H9 (cell line): ENCODE measurements at regions not wholly inside any gene's neighbourhood (a gene's known extent, or its start where the extent isn't known, plus 50 kb on each side); places are given as distances from the start of the nearest gene placed in this dataset.

Experiments used
- DNase-seq: peaks from one replicate; pipeline ENCODE4 v3.0.0-alpha.2; 2017
- H2AFZ ChIP-seq: one replicate; pipeline ENCODE4 v1.6.1; 2013; ENCODE audit warnings: mild to moderate bottlenecking, low read length, control low read depth, moderate library complexity
- H2AK5ac ChIP-seq: 2 replicates; pipeline ENCODE4 v1.6.1; 2013; ENCODE audit warnings: low read length, control low read depth, mixed read lengths; ENCODE audit not compliant: insufficient read length
- H2BK120ac ChIP-seq: one replicate; pipeline ENCODE4 v1.6.1; 2013; ENCODE audit warnings: low read depth, mild to moderate bottlenecking, low read length, control low read depth, inconsistent platforms; ENCODE audit not compliant: poor library complexity, severe bottlenecking
- H2BK12ac ChIP-seq: 2 replicates; pipeline ENCODE4 v1.6.1; 2013; ENCODE audit warnings: low read length, control low read depth, mixed read lengths, low read depth; ENCODE audit not compliant: insufficient read length
- H2BK15ac ChIP-seq: 2 replicates; pipeline ENCODE4 v1.6.1; 2013; ENCODE audit warnings: low read depth, low read length, control low read depth
- H2BK20ac ChIP-seq: one replicate; pipeline ENCODE4 v1.6.1; 2013; ENCODE audit warnings: low read depth, mild to moderate bottlenecking, low read length, control low read depth, inconsistent platforms; ENCODE audit not compliant: poor library complexity, severe bottlenecking
- H2BK5ac ChIP-seq: 2 replicates; pipeline ENCODE4 v1.6.1; 2013; ENCODE audit warnings: low read length, control low read depth, mixed read lengths; ENCODE audit not compliant: insufficient read length
- H3K14ac ChIP-seq: 2 replicates; pipeline ENCODE4 v1.6.1; 2013; ENCODE audit warnings: low read length, control low read depth; ENCODE audit not compliant: insufficient read depth
- H3K18ac ChIP-seq: 2 replicates; pipeline ENCODE4 v1.6.1; 2013; ENCODE audit warnings: low read depth, mild to moderate bottlenecking, mixed read lengths, low read length, control low read depth; ENCODE audit not compliant: insufficient read length
- H3K23ac ChIP-seq: 2 replicates; pipeline ENCODE4 v1.6.1; 2013; ENCODE audit warnings: low read length, control low read depth, mixed read lengths, low read depth; ENCODE audit not compliant: insufficient read length
- H3K23me2 ChIP-seq: 2 replicates; pipeline ENCODE4 v1.6.1; 2013; ENCODE audit warnings: low read depth, mild to moderate bottlenecking, mixed read lengths, low read length, control low read depth; ENCODE audit not compliant: insufficient read length, poor library complexity, severe bottlenecking
- H3K27ac ChIP-seq: 2 replicates; pipeline ENCODE4 v1.5.1; 2013; ENCODE audit warnings: low read length, control low read depth, mixed read lengths, low read depth; ENCODE audit not compliant: insufficient read length
- H3K27me3 ChIP-seq: 2 replicates; pipeline ENCODE4 v1.6.1; 2013; ENCODE audit warnings: low read length, control low read depth, inconsistent platforms; ENCODE audit not compliant: insufficient read depth
- H3K4ac ChIP-seq: 2 replicates; pipeline ENCODE4 v1.6.1; 2013; ENCODE audit warnings: low read depth, mild to moderate bottlenecking, control low read depth, inconsistent platforms, low read length, moderate library complexity
- H3K4me1 ChIP-seq: 2 replicates; pipeline ENCODE4 v1.6.1; 2013; ENCODE audit warnings: low read length, control low read depth, inconsistent platforms; ENCODE audit not compliant: insufficient read depth
- H3K4me2 ChIP-seq: 2 replicates; pipeline ENCODE4 v1.6.1; 2013; ENCODE audit warnings: low read length, control low read depth, mixed read lengths; ENCODE audit not compliant: insufficient read length, insufficient read depth
- H3K56ac ChIP-seq: 2 replicates; pipeline ENCODE4 v1.6.1; 2013; ENCODE audit warnings: low read depth, mild to moderate bottlenecking, mixed read lengths, low read length, control low read depth; ENCODE audit not compliant: insufficient read length
- H3K79me1 ChIP-seq: 2 replicates; pipeline ENCODE4 v1.6.1; 2013; ENCODE audit warnings: low read depth, mild to moderate bottlenecking, moderate library complexity, low read length, control low read depth, inconsistent platforms; ENCODE audit not compliant: insufficient read depth, poor library complexity, severe bottlenecking
- H3K79me2 ChIP-seq: 2 replicates; pipeline ENCODE4 v1.6.1; 2013; ENCODE audit warnings: low read length, control low read depth, inconsistent platforms; ENCODE audit not compliant: insufficient read depth
- H3K9ac ChIP-seq: 2 replicates; pipeline ENCODE4 v1.6.1; 2013; ENCODE audit warnings: low read length, control low read depth, mixed read lengths; ENCODE audit not compliant: insufficient read length; ENCODE audit errors: extremely low read depth
- H3K9me3 ChIP-seq: one replicate; pipeline ENCODE4 v1.6.1; 2013; ENCODE audit warnings: low read depth, low read length, inconsistent platforms; ENCODE audit not compliant: control insufficient read depth
- H3T11ph ChIP-seq: one replicate; pipeline ENCODE4 v1.6.1; 2013; ENCODE audit warnings: mild to moderate bottlenecking, low read length, control low read depth, inconsistent platforms
- H4K20me1 ChIP-seq: one replicate; pipeline ENCODE4 v1.6.1; 2013; ENCODE audit not compliant: control insufficient read depth, insufficient read length, insufficient read depth
- H4K5ac ChIP-seq: 2 replicates; pipeline ENCODE4 v1.6.1; 2013; ENCODE audit warnings: low read depth, mild to moderate bottlenecking, mixed read lengths, low read length, control low read depth; ENCODE audit not compliant: insufficient read length
- H4K8ac ChIP-seq: replicated peaks from 2 replicates; pipeline ENCODE4 v1.6.1; 2013; ENCODE audit warnings: low read length, control low read depth, mixed read lengths, low read depth; ENCODE audit not compliant: insufficient read length
- H4K91ac ChIP-seq: 2 replicates; pipeline ENCODE4 v1.6.1; 2013; ENCODE audit warnings: low read depth, mild to moderate bottlenecking, moderate library complexity, mixed read lengths, low read length, control low read depth; ENCODE audit not compliant: insufficient read length
- H3K27ac Mint-ChIP-seq, 3 experiments: 2 replicates in 2 of 3; 3 replicates in 1 of 3; pipeline ENCODE4 v1.8.0; 2020 to 2021; ENCODE audit warnings: mixed read lengths in 3 of 3, mild to moderate bottlenecking in 1 of 3, moderate library complexity in 1 of 3
- H3K27me3 Mint-ChIP-seq: 2 replicates; pipeline ENCODE4 v1.8.0; 2021; ENCODE audit warnings: low read depth, mild to moderate bottlenecking, moderate library complexity, mixed read lengths
- H3K36me3 Mint-ChIP-seq, 3 experiments: 2 replicates in 2 of 3; 3 replicates in 1 of 3; pipeline ENCODE4 v1.8.0; 2020 to 2021; ENCODE audit warnings: low read depth in 3 of 3, mixed read lengths in 3 of 3; ENCODE audit not compliant: insufficient read depth in 1 of 3
- H3K4me1 Mint-ChIP-seq, 2 experiments: 2 replicates each; pipeline ENCODE4 v1.8.0; 2020; ENCODE audit warnings: mixed read lengths in 2 of 2
- H3K4me3 Mint-ChIP-seq, 2 experiments: 2 replicates in 1 of 2; 3 replicates in 1 of 2; pipeline ENCODE4 v1.8.0; 2020 to 2021; ENCODE audit warnings: mild to moderate bottlenecking in 2 of 2, mixed read lengths in 2 of 2, moderate library complexity in 1 of 2
- H3K9me3 Mint-ChIP-seq, 2 experiments: 2 replicates in 1 of 2; 3 replicates in 1 of 2; pipeline ENCODE4 v1.8.0; 2020; ENCODE audit warnings: mild to moderate bottlenecking in 2 of 2, mixed read lengths in 2 of 2, moderate library complexity in 1 of 2
- WGBS: extraction: QIAGEN DNeasy Blood & Tissue Kit; methylation state at CpG from one replicate; pipeline ENCODE4 v1.1.7; 2013; ENCODE audit warnings: missing lambda C conversion rate, low lambda C conversion rate, mixed read lengths; ENCODE audit not compliant: insufficient read length; ENCODE audit errors: extremely low coverage; 5-methylcytosine and 5-hydroxymethylcytosine counted together
- TF ChIP-seq, protein P1 (sequence below): fragments of 200-600 bp; sonication (generic); conservative IDR thresholded peaks from 3 replicates; pipeline ENCODE4 v1.8.0; 2021; ENCODE audit warnings: antibody characterized with exemption, mild to moderate bottlenecking

DNA sequence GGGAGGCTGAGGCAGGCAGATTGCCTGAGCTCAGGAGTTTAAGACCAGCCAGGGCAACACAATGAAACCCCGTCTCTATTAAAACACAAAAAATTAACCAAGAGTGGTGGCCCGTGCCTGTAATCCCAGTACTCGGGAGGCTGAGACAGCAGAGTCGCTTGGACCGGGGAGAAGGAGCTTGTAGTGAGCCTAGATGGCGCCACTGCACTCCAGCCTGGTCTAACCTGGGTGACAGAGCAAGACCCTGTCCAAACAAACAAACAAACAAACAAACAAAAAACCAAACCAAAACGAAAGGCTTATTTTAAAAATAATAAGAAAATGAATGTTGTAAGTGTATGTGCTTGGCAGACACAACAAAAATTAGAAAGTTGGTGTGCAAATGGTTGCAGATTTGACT lies 536.3 kb upstream of the PTPRD start:
- no CpG with 5 or more reads among the region's 7 CpGs for WGBS
- Histone ChIP-seq H3K14ac (no peak overlapping the region), H3K56ac (no peak overlapping the region), H3K23me2 (no peaks in the 10 kb centered on the region), H4K8ac (no peak overlapping the region), H2AFZ (no peak overlapping the region), H4K20me1 (no peaks in the 10 kb centered on the region), H2BK20ac (no peak overlapping the region), H3K4ac (no peak overlapping the region), H3K27me3 (no peaks in the 10 kb centered on the region), H2BK15ac (no peak overlapping the region), H4K5ac (no peak overlapping the region), H3K79me2 (no peaks in the 10 kb centered on the region), H3K79me1 (no peaks in the 10 kb centered on the region), H3K4me1 (no peaks in the 10 kb centered on the region), H3K27ac (no peak overlapping the region), H3K23ac (no peak overlapping the region), H3K18ac (no peak overlapping the region), H2BK12ac (no peak overlapping the region), H2AK5ac (no peak overlapping the region), H3K9me3 (no peaks in the 10 kb centered on the region), H3K4me2 (no peak overlapping the region), H2BK120ac (no peak overlapping the region), H4K91ac (no peak overlapping the region), H3K9ac (no peak overlapping the region), H2BK5ac (no peak overlapping the region), H3T11ph (no peak overlapping the region)
- peak; percentile 81 for DNase-seq
- Mint-ChIP-seq H3K9me3 (no peaks in the 10 kb centered on the region), H3K4me3 (no peak overlapping the region), H3K4me1 (no peaks in the 10 kb centered on the region), H3K36me3 (no peaks in the 10 kb centered on the region), H3K27me3 (no peaks in the 10 kb centered on the region), H3K27ac (no peak overlapping the region)
- TF ChIP-seq, protein P1, sequence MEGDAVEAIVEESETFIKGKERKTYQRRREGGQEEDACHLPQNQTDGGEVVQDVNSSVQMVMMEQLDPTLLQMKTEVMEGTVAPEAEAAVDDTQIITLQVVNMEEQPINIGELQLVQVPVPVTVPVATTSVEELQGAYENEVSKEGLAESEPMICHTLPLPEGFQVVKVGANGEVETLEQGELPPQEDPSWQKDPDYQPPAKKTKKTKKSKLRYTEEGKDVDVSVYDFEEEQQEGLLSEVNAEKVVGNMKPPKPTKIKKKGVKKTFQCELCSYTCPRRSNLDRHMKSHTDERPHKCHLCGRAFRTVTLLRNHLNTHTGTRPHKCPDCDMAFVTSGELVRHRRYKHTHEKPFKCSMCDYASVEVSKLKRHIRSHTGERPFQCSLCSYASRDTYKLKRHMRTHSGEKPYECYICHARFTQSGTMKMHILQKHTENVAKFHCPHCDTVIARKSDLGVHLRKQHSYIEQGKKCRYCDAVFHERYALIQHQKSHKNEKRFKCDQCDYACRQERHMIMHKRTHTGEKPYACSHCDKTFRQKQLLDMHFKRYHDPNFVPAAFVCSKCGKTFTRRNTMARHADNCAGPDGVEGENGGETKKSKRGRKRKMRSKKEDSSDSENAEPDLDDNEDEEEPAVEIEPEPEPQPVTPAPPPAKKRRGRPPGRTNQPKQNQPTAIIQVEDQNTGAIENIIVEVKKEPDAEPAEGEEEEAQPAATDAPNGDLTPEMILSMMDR = peak; percentile 68
